ENCODE measurements at regions not wholly inside any gene's neighbourhood (a gene's known extent, or its start where the extent isn't known, plus 50 kb on each side); places are given as distances from the start of the nearest gene placed in this dataset.

DNA sequence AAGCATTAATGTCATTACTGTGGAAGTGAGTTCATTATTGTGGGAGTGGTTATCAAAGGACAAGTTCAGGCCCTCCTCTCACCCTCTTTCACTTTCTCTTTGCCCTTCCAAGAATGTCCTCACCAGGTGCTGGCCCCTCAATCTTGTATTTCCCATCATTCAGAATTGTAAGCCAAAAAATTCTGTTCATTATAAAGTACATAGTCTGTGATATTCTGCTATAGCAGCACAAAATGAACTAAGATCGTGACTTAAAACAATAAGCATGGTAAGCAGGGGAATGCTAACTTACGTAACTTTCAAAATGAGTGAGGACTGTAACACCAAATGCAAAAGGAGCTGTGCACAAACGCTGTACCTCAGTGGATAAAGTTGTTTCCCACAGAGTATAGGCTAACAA lies 515.7 kb upstream of the BTBD3 start (continued):
- TF ChIP-seq, protein P1, sequence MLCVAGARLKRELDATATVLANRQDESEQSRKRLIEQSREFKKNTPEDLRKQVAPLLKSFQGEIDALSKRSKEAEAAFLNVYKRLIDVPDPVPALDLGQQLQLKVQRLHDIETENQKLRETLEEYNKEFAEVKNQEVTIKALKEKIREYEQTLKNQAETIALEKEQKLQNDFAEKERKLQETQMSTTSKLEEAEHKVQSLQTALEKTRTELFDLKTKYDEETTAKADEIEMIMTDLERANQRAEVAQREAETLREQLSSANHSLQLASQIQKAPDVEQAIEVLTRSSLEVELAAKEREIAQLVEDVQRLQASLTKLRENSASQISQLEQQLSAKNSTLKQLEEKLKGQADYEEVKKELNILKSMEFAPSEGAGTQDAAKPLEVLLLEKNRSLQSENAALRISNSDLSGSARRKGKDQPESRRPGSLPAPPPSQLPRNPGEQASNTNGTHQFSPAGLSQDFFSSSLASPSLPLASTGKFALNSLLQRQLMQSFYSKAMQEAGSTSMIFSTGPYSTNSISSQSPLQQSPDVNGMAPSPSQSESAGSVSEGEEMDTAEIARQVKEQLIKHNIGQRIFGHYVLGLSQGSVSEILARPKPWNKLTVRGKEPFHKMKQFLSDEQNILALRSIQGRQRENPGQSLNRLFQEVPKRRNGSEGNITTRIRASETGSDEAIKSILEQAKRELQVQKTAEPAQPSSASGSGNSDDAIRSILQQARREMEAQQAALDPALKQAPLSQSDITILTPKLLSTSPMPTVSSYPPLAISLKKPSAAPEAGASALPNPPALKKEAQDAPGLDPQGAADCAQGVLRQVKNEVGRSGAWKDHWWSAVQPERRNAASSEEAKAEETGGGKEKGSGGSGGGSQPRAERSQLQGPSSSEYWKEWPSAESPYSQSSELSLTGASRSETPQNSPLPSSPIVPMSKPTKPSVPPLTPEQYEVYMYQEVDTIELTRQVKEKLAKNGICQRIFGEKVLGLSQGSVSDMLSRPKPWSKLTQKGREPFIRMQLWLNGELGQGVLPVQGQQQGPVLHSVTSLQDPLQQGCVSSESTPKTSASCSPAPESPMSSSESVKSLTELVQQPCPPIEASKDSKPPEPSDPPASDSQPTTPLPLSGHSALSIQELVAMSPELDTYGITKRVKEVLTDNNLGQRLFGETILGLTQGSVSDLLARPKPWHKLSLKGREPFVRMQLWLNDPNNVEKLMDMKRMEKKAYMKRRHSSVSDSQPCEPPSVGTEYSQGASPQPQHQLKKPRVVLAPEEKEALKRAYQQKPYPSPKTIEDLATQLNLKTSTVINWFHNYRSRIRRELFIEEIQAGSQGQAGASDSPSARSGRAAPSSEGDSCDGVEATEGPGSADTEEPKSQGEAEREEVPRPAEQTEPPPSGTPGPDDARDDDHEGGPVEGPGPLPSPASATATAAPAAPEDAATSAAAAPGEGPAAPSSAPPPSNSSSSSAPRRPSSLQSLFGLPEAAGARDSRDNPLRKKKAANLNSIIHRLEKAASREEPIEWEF (IDR thresholded peaks at IDR 0.05; ENCODE audit: insufficient replicate concordance, low read depth, low read length) = peak; percentile 58
- TF ChIP-seq FOXM1 (IDR thresholded peaks at IDR 0.05; ENCODE audit: low read depth, low read length) (no peak), CBX5 (IDR thresholded peaks at IDR 0.05; ENCODE audit: low read depth) (no peak), TCF3 (IDR thresholded peaks at IDR 0.05; ENCODE audit: borderline replicate concordance, insufficient read depth, low read depth, low read length) (no peak), NFXL1 (IDR thresholded peaks at IDR 0.05; ENCODE audit: borderline replicate concordance) (no peak), NFYA (IDR thresholded peaks at IDR 0.05; ENCODE audit: borderline replicate concordance, low read depth, low read length) (no peak), DPF2 (IDR thresholded peaks at IDR 0.05) (peak; percentile 75; the same call in 1 of the 2 replicates), JUNB (IDR thresholded peaks at IDR 0.05) (peak; percentile 70), ATF7 (IDR thresholded peaks at IDR 0.05; ENCODE audit: low read depth) (peak; percentile 85)
- TF ChIP-seq, protein P2, sequence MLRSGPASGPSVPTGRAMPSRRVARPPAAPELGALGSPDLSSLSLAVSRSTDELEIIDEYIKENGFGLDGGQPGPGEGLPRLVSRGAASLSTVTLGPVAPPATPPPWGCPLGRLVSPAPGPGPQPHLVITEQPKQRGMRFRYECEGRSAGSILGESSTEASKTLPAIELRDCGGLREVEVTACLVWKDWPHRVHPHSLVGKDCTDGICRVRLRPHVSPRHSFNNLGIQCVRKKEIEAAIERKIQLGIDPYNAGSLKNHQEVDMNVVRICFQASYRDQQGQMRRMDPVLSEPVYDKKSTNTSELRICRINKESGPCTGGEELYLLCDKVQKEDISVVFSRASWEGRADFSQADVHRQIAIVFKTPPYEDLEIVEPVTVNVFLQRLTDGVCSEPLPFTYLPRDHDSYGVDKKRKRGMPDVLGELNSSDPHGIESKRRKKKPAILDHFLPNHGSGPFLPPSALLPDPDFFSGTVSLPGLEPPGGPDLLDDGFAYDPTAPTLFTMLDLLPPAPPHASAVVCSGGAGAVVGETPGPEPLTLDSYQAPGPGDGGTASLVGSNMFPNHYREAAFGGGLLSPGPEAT (IDR thresholded peaks at IDR 0.05; ENCODE audit: low read depth) = peak; percentile 26; the same call in 1 of the 2 replicates
- TF ChIP-seq, protein P3, sequence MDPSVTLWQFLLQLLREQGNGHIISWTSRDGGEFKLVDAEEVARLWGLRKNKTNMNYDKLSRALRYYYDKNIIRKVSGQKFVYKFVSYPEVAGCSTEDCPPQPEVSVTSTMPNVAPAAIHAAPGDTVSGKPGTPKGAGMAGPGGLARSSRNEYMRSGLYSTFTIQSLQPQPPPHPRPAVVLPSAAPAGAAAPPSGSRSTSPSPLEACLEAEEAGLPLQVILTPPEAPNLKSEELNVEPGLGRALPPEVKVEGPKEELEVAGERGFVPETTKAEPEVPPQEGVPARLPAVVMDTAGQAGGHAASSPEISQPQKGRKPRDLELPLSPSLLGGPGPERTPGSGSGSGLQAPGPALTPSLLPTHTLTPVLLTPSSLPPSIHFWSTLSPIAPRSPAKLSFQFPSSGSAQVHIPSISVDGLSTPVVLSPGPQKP (IDR thresholded peaks at IDR 0.05; ENCODE audit: low read depth, low read length) = no peak
- TF ChIP-seq, protein P4, sequence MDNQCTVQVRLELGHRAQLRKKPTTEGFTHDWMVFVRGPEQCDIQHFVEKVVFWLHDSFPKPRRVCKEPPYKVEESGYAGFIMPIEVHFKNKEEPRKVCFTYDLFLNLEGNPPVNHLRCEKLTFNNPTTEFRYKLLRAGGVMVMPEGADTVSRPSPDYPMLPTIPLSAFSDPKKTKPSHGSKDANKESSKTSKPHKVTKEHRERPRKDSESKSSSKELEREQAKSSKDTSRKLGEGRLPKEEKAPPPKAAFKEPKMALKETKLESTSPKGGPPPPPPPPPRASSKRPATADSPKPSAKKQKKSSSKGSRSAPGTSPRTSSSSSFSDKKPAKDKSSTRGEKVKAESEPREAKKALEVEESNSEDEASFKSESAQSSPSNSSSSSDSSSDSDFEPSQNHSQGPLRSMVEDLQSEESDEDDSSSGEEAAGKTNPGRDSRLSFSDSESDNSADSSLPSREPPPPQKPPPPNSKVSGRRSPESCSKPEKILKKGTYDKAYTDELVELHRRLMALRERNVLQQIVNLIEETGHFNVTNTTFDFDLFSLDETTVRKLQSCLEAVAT (IDR thresholded peaks at IDR 0.05) = peak; percentile 65; the same call in 1 of the 2 replicates

Measured in GM12878 (cell line).